ENCODE measurements at regions not wholly inside any gene's neighbourhood (a gene's known extent, or its start where the extent isn't known, plus 50 kb on each side); places are given as distances from the start of the nearest gene placed in this dataset.

DNA sequence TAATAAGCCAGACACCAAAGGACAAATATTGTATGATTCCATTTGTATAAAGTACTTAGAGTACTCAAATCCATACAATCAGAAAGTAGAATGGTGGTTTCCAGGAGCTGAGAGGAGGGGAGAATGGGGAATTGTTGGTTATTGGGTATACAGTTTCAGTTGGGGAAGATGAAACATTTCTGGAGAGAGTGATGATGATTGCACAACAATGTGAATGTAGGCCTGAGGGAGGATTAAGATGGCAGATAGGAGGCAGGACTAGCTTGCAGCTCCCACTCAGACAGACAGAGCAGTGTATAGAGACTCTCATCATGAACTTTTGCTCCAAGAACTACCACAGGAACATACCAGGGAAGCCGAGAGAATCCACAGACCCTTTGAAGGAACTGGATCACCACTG lies 75.7 kb upstream of the PAK3 start:
- ChIA-PET CTCF (interaction anchor here (1.8 kb wide), 1 partner anchor 34 kb away, joined by 3 read pairs; no protein-coding TSS in a partner anchor), POLR2A (no interaction called here)
- TF ChIP-seq TFCP2L1 (CRISPR knock-in tag; IDR thresholded peaks at IDR 0.05) (no peak), BHLHE40 (IDR thresholded peaks at IDR 0.05; ENCODE audit: low read depth, low read length) (no peak), ZC3H11A (IDR thresholded peaks at IDR 0.05) (no peak), RARB (CRISPR knock-in tag; IDR thresholded peaks at IDR 0.05) (no peak), HOXB5 (CRISPR knock-in tag; IDR thresholded peaks at IDR 0.05) (no peak), PHF8 (IDR thresholded peaks at IDR 0.05; ENCODE audit: borderline replicate concordance, low read depth) (no peak), JUNB (IDR thresholded peaks at IDR 0.05) (no peak), EP300 (IDR thresholded peaks at IDR 0.05) (no peak), NFE2L2 (conservative IDR thresholded peaks at IDR 0.05; ENCODE audit: low read length) (no peak), CBX2 (IDR thresholded peaks at IDR 0.05; ENCODE audit: borderline replicate concordance, low read depth) (no peak)
- TF ChIP-seq, protein P1, sequence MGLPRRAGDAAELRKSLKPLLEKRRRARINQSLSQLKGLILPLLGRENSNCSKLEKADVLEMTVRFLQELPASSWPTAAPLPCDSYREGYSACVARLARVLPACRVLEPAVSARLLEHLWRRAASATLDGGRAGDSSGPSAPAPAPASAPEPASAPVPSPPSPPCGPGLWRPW (IDR thresholded peaks at IDR 0.05) = no peak
- TF ChIP-seq, protein P2, sequence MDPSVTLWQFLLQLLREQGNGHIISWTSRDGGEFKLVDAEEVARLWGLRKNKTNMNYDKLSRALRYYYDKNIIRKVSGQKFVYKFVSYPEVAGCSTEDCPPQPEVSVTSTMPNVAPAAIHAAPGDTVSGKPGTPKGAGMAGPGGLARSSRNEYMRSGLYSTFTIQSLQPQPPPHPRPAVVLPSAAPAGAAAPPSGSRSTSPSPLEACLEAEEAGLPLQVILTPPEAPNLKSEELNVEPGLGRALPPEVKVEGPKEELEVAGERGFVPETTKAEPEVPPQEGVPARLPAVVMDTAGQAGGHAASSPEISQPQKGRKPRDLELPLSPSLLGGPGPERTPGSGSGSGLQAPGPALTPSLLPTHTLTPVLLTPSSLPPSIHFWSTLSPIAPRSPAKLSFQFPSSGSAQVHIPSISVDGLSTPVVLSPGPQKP (IDR thresholded peaks at IDR 0.05; ENCODE audit: low read depth, low read length) = no peak
- TF ChIP-seq, protein P3, sequence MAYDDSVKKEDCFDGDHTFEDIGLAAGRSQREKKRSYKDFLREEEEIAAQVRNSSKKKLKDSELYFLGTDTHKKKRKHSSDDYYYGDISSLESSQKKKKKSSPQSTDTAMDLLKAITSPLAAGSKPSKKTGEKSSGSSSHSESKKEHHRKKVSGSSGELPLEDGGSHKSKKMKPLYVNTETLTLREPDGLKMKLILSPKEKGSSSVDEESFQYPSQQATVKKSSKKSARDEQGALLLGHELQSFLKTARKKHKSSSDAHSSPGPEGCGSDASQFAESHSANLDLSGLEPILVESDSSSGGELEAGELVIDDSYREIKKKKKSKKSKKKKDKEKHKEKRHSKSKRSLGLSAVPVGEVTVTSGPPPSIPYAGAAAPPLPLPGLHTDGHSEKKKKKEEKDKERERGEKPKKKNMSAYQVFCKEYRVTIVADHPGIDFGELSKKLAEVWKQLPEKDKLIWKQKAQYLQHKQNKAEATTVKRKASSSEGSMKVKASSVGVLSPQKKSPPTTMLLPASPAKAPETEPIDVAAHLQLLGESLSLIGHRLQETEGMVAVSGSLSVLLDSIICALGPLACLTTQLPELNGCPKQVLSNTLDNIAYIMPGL (CRISPR knock-in tag; IDR thresholded peaks at IDR 0.05; ENCODE audit: borderline replicate concordance) = no peak
- TF ChIP-seq, protein P4, sequence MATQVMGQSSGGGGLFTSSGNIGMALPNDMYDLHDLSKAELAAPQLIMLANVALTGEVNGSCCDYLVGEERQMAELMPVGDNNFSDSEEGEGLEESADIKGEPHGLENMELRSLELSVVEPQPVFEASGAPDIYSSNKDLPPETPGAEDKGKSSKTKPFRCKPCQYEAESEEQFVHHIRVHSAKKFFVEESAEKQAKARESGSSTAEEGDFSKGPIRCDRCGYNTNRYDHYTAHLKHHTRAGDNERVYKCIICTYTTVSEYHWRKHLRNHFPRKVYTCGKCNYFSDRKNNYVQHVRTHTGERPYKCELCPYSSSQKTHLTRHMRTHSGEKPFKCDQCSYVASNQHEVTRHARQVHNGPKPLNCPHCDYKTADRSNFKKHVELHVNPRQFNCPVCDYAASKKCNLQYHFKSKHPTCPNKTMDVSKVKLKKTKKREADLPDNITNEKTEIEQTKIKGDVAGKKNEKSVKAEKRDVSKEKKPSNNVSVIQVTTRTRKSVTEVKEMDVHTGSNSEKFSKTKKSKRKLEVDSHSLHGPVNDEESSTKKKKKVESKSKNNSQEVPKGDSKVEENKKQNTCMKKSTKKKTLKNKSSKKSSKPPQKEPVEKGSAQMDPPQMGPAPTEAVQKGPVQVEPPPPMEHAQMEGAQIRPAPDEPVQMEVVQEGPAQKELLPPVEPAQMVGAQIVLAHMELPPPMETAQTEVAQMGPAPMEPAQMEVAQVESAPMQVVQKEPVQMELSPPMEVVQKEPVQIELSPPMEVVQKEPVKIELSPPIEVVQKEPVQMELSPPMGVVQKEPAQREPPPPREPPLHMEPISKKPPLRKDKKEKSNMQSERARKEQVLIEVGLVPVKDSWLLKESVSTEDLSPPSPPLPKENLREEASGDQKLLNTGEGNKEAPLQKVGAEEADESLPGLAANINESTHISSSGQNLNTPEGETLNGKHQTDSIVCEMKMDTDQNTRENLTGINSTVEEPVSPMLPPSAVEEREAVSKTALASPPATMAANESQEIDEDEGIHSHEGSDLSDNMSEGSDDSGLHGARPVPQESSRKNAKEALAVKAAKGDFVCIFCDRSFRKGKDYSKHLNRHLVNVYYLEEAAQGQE (IDR thresholded peaks at IDR 0.05) = no peak
- Histone ChIP-seq H3K27ac (no peak overlapping the region), H3K9me3 (no peaks in the 10 kb centered on the region), H3K4me1 (no peaks in the 10 kb centered on the region), H3K4me3 (no peak overlapping the region), H3K4me2 (no peak overlapping the region)
- ATAC-seq (no peak), DNase-seq (ENCODE audit: low read depth in 1 of 2, low spot score in 1 of 2) (no peak), FAIRE-seq (peak; percentile 88)
- 13% methylated on average over 1 of the region's 1 CpG for WGBS (ENCODE audit: missing lambda C conversion rate)

DNA sequence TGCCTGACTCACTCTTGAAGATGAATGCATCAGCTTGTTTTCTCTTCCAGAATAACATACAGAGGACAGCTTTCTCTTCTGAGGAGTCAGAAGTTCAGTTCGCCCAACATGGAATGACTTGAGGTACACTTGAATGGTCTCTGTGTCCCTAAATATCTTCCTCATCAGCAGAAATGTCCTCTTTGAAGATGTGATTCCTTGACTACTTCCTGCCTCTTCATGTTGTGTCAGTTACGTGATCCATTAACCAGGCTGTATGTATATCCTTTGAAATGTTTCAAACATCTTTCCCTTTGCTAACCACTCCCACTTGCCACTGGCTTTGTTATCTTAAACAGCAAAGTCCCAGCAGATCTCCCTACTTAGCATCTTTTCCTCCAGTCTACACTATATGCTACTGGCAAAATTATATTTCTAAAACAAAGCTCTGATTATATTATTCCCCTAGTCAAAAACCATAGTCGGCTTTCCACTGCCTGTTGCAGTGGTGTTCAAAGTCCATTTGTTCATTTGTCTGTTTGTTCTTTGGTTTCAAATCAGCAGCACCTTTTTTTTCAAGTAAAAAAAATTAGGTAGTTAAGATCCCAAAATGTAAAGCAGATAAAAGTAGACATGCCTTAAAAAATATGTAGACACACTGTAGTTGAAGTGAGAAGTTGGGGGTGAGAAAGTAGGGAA lies 82.1 kb upstream of the PAK3 start:
- Histone ChIP-seq H3K27ac (no peak overlapping the region), H3K4me2 (no peak overlapping the region), H3K9me3 (no peaks in the 10 kb centered on the region), H3K4me3 (no peak overlapping the region), H3K4me1 (no peaks in the 10 kb centered on the region)
- ChIA-PET CTCF (no interaction called here), POLR2A (no interaction called here)
- peak; percentile 46 for FAIRE-seq
- no peak for DNase-seq (ENCODE audit: low read depth in 1 of 2, low spot score in 1 of 2)
- ATAC-seq = no peak
- 17% methylated on average over 3 of the region's 3 CpGs for WGBS (ENCODE audit: missing lambda C conversion rate)
- TF ChIP-seq RFX5 (IDR thresholded peaks at IDR 0.05) (no peak), TP53 (CRISPR knock-in tag; IDR thresholded peaks at IDR 0.05) (no peak), KDM1A (IDR thresholded peaks at IDR 0.05; ENCODE audit: low read depth) (no peak), EP300 (IDR thresholded peaks at IDR 0.05) (no peak), CHD2 (IDR thresholded peaks at IDR 0.05; ENCODE audit: low read length, partially characterized antibody) (no peak), GATA3 (IDR thresholded peaks at IDR 0.05; ENCODE audit: borderline replicate concordance) (no peak), FOSB (CRISPR knock-in tag; IDR thresholded peaks at IDR 0.05) (no peak), ZC3H11A (IDR thresholded peaks at IDR 0.05) (no peak), RCOR1 (IDR thresholded peaks at IDR 0.05; ENCODE audit: low read depth, low read length) (no peak), FOXS1 (CRISPR knock-in tag; IDR thresholded peaks at IDR 0.05) (no peak), POLR2AphosphoS2 (conservative IDR thresholded peaks at IDR 0.05; ENCODE audit: low read length) (no peak), CBX2 (IDR thresholded peaks at IDR 0.05; ENCODE audit: borderline replicate concordance, low read depth) (no peak), RNF2 (IDR thresholded peaks at IDR 0.05; ENCODE audit: borderline replicate concordance, low read depth) (no peak), HOXB13 (CRISPR knock-in tag; IDR thresholded peaks at IDR 0.05; ENCODE audit: low read depth) (no peak), HOXB5 (CRISPR knock-in tag; IDR thresholded peaks at IDR 0.05) (no peak), ESRRA (IDR thresholded peaks at IDR 0.05; ENCODE audit: borderline replicate concordance, low read length) (no peak)
- TF ChIP-seq, protein P5, sequence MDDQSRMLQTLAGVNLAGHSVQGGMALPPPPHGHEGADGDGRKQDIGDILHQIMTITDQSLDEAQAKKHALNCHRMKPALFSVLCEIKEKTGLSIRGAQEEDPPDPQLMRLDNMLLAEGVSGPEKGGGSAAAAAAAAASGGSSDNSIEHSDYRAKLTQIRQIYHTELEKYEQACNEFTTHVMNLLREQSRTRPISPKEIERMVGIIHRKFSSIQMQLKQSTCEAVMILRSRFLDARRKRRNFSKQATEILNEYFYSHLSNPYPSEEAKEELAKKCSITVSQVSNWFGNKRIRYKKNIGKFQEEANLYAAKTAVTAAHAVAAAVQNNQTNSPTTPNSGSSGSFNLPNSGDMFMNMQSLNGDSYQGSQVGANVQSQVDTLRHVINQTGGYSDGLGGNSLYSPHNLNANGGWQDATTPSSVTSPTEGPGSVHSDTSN (IDR thresholded peaks at IDR 0.05) = no peak
